ENCODE measurements at regions not wholly inside any gene's neighbourhood (a gene's known extent, or its start where the extent isn't known, plus 50 kb on each side); places are given as distances from the start of the nearest gene placed in this dataset.

DNA sequence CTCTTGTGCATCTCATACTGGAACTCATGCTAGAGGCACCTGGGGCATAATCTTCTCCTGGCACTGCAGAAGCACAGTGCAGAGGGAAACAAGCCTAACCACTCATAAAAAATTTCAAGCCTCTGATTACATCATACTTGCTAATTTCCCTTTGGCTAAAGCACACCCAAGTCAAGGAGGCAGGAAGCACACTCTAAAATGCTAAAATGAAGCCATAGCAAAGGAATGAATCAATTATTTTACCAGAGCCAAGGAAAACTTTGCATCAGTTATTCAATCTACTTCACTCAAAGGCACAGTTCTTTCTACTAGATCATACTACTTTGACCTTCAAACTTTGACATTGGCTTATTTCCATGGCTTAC lies 79.6 kb upstream of the SPOPL start:
- Mint-ChIP-seq H3K4me1 (peaks cover 0 to 14% of the 10 kb centered on the region in 2 experiments; a peak in 2 of 4 replicates), H3K36me3 (ENCODE audit: insufficient read depth in 1 of 3, low read depth in 3 of 3) (peaks cover 13 to 28% (median 21%) of the 10 kb centered on the region in 3 experiments), H3K9me3 (peaks cover 25 to 26% of the 10 kb centered on the region in 2 experiments), H3K27me3 (ENCODE audit: low read depth) (no peaks in the 10 kb centered on the region), H3K4me3 (no peak overlapping the region), H3K27ac (no peak overlapping the region; a peak in 1 of 7 replicates)
- H4K91ac ChIP-seq (ENCODE audit: insufficient read length, low read depth, low read length) = no peak overlapping the region
- no peak overlapping the region for H3K27ac ChIP-seq (ENCODE audit: insufficient read length, low read depth, low read length)
- no peak overlapping the region for H3K56ac ChIP-seq (ENCODE audit: insufficient read length, low read depth, low read length)
- no peak overlapping the region for H2BK5ac ChIP-seq (ENCODE audit: insufficient read length, low read length)
- H3K9ac ChIP-seq (ENCODE audit: extremely low read depth, insufficient read length, low read length) = no peak overlapping the region
- H2BK12ac ChIP-seq (ENCODE audit: insufficient read length, low read depth, low read length) = no peak overlapping the region
- H2BK20ac ChIP-seq (ENCODE audit: low read depth, low read length, poor library complexity, severe bottlenecking) = no peak overlapping the region
- no peak overlapping the region for H2AK5ac ChIP-seq (ENCODE audit: insufficient read length, low read length)
- H3K4ac ChIP-seq (ENCODE audit: low read depth, low read length) = no peak overlapping the region
- no peaks in the 10 kb centered on the region for H4K20me1 ChIP-seq (ENCODE audit: control insufficient read depth, insufficient read depth, insufficient read length)
- no peak overlapping the region for H2BK15ac ChIP-seq (ENCODE audit: low read depth, low read length)
- no peaks in the 10 kb centered on the region for H3K27me3 ChIP-seq (ENCODE audit: insufficient read depth, low read length)
- H3K23ac ChIP-seq (ENCODE audit: insufficient read length, low read depth, low read length) = no peak overlapping the region
- no peaks in the 10 kb centered on the region for H3K79me2 ChIP-seq (ENCODE audit: insufficient read depth, low read length)
- no peak overlapping the region for H2BK120ac ChIP-seq (ENCODE audit: low read depth, low read length, poor library complexity, severe bottlenecking)
- H3T11ph ChIP-seq (ENCODE audit: low read length) = no peak overlapping the region
- DNase-seq = no peak
- H3K79me1 ChIP-seq (ENCODE audit: insufficient read depth, low read depth, low read length, poor library complexity, severe bottlenecking) = no peaks in the 10 kb centered on the region
- TF ChIP-seq, protein P1, sequence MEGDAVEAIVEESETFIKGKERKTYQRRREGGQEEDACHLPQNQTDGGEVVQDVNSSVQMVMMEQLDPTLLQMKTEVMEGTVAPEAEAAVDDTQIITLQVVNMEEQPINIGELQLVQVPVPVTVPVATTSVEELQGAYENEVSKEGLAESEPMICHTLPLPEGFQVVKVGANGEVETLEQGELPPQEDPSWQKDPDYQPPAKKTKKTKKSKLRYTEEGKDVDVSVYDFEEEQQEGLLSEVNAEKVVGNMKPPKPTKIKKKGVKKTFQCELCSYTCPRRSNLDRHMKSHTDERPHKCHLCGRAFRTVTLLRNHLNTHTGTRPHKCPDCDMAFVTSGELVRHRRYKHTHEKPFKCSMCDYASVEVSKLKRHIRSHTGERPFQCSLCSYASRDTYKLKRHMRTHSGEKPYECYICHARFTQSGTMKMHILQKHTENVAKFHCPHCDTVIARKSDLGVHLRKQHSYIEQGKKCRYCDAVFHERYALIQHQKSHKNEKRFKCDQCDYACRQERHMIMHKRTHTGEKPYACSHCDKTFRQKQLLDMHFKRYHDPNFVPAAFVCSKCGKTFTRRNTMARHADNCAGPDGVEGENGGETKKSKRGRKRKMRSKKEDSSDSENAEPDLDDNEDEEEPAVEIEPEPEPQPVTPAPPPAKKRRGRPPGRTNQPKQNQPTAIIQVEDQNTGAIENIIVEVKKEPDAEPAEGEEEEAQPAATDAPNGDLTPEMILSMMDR (conservative IDR thresholded peaks at IDR 0.05) = no peak
- H3K14ac ChIP-seq (ENCODE audit: insufficient read depth, low read length) = no peak overlapping the region
- H3K4me2 ChIP-seq (ENCODE audit: insufficient read depth, insufficient read length, low read length) = no peak overlapping the region
- no peaks in the 10 kb centered on the region for H3K9me3 ChIP-seq (ENCODE audit: control insufficient read depth, low read depth, low read length)
- no peaks in the 10 kb centered on the region; the same call in 1 of the 2 replicates for H3K4me1 ChIP-seq (ENCODE audit: insufficient read depth, low read length)
- H4K8ac ChIP-seq (replicated peaks; ENCODE audit: insufficient read length, low read depth, low read length) = no peak overlapping the region
- no peak overlapping the region for H3K18ac ChIP-seq (ENCODE audit: insufficient read length, low read depth, low read length)
- H2AFZ ChIP-seq (ENCODE audit: low read length) = no peak overlapping the region
- no peak overlapping the region for H4K5ac ChIP-seq (ENCODE audit: insufficient read length, low read depth, low read length)
- no peaks in the 10 kb centered on the region for H3K23me2 ChIP-seq (ENCODE audit: insufficient read length, low read depth, low read length, poor library complexity, severe bottlenecking)

Measured in H9 (cell line).